ENCODE measurements at regions not wholly inside any gene's neighbourhood (a gene's known extent, or its start where the extent isn't known, plus 50 kb on each side); places are given as distances from the start of the nearest gene placed in this dataset.
A peak's percentile ranks its signal among the peaks of the same experiment; 100 is the strongest.

GRCh38 chr13:88590574-88590973 lies 919.4 kb downstream of the SLITRK5 start:
- Histone ChIP-seq H3K27ac (ENCODE audit: low read depth, low read length) (no peak overlapping the region), H3K9me3 (ENCODE audit: control insufficient read depth, insufficient read depth, low read length) (peaks cover 9% of the 10 kb centered on the region), H3K4me3 (ENCODE audit: low read depth, low read length) (no peak overlapping the region), H3K36me3 (ENCODE audit: control insufficient read depth, insufficient read depth, low read length) (no peaks in the 10 kb centered on the region), H3K4me1 (ENCODE audit: control insufficient read depth, insufficient read depth, low read length) (no peaks in the 10 kb centered on the region), H3K27me3 (ENCODE audit: control insufficient read depth, insufficient read depth, low read length) (no peaks in the 10 kb centered on the region)
- DNase-seq (ENCODE audit: low read depth in 4 of 6, low spot score in 6 of 6): no peak
- WGBS (ENCODE audit: insufficient coverage): no CpG with 5 or more reads among the region's 1 CpG

GRCh38 chr13:88592105-88592504 lies 920.9 kb downstream of the SLITRK5 start:
- WGBS (ENCODE audit: insufficient coverage): 88% methylated on average over 1 of the region's 1 CpG
- Histone ChIP-seq H3K27ac (ENCODE audit: low read depth, low read length) (no peak overlapping the region), H3K9me3 (ENCODE audit: control insufficient read depth, insufficient read depth, low read length) (peaks cover 9% of the 10 kb centered on the region), H3K36me3 (ENCODE audit: control insufficient read depth, insufficient read depth, low read length) (no peaks in the 10 kb centered on the region), H3K4me3 (ENCODE audit: low read depth, low read length) (no peak overlapping the region), H3K4me1 (ENCODE audit: control insufficient read depth, insufficient read depth, low read length) (no peaks in the 10 kb centered on the region), H3K27me3 (ENCODE audit: control insufficient read depth, insufficient read depth, low read length) (no peaks in the 10 kb centered on the region)
- no peak for DNase-seq (ENCODE audit: low read depth in 4 of 6, low spot score in 6 of 6)

- Histone ChIP-seq H3K36me3 (ENCODE audit: control insufficient read depth, insufficient read depth, low read length) (no peaks in the 10 kb centered on the region), H3K4me3 (ENCODE audit: low read depth, low read length) (no peak overlapping the region), H3K9me3 (ENCODE audit: control insufficient read depth, insufficient read depth, low read length) (no peaks in the 10 kb centered on the region), H3K27ac (ENCODE audit: low read depth, low read length) (no peak overlapping the region), H3K4me1 (ENCODE audit: control insufficient read depth, insufficient read depth, low read length) (no peaks in the 10 kb centered on the region), H3K27me3 (ENCODE audit: control insufficient read depth, insufficient read depth, low read length) (no peaks in the 10 kb centered on the region)
- no CpG with 5 or more reads among the region's 2 CpGs for WGBS (ENCODE audit: insufficient coverage)
- DNase-seq (ENCODE audit: low read depth in 4 of 6, low spot score in 6 of 6): no peak
Measured at GRCh38 chr13:88601949-88602348, 930.8 kb downstream of the SLITRK5 start.

- 100% methylated on average over 2 of the region's 5 CpGs for WGBS (ENCODE audit: insufficient coverage)
- Histone ChIP-seq H3K4me1 (ENCODE audit: control insufficient read depth, insufficient read depth, low read length) (no peaks in the 10 kb centered on the region), H3K4me3 (ENCODE audit: low read depth, low read length) (no peak overlapping the region), H3K27me3 (ENCODE audit: control insufficient read depth, insufficient read depth, low read length) (no peaks in the 10 kb centered on the region), H3K9me3 (ENCODE audit: control insufficient read depth, insufficient read depth, low read length) (no peaks in the 10 kb centered on the region), H3K36me3 (ENCODE audit: control insufficient read depth, insufficient read depth, low read length) (no peaks in the 10 kb centered on the region), H3K27ac (ENCODE audit: low read depth, low read length) (no peak overlapping the region)
- no peak for DNase-seq (ENCODE audit: low read depth in 4 of 6, low spot score in 6 of 6)
Measured at GRCh38 chr13:88602786-88603777, 931.9 kb downstream of the SLITRK5 start.

- peaks cover under 1% of the 10 kb centered on the region for H3K9me3 ChIP-seq (ENCODE audit: control insufficient read depth, insufficient read depth, low read length)
- no peak overlapping the region for H3K27ac ChIP-seq (ENCODE audit: low read depth, low read length)
- WGBS (ENCODE audit: insufficient coverage): no CpG with 5 or more reads among the region's 3 CpGs
- no peak for DNase-seq (ENCODE audit: low read depth in 4 of 6, low spot score in 6 of 6)
- no peaks in the 10 kb centered on the region for H3K36me3 ChIP-seq (ENCODE audit: control insufficient read depth, insufficient read depth, low read length)
- no peaks in the 10 kb centered on the region for H3K4me1 ChIP-seq (ENCODE audit: control insufficient read depth, insufficient read depth, low read length)
- no peaks in the 10 kb centered on the region for H3K27me3 ChIP-seq (ENCODE audit: control insufficient read depth, insufficient read depth, low read length)
- no peak overlapping the region for H3K4me3 ChIP-seq (ENCODE audit: low read depth, low read length)
Measured at GRCh38 chr13:88617176-88617575, 946.0 kb downstream of the SLITRK5 start.

GRCh38 chr13:88622362-88622973 lies 951.3 kb downstream of the SLITRK5 start:
- no CpG with 5 or more reads among the region's 2 CpGs for WGBS (ENCODE audit: insufficient coverage)
- no peaks in the 10 kb centered on the region for H3K36me3 ChIP-seq (ENCODE audit: control insufficient read depth, insufficient read depth, low read length)
- no peak overlapping the region for H3K27ac ChIP-seq (ENCODE audit: low read depth, low read length)
- H3K4me3 ChIP-seq (ENCODE audit: low read depth, low read length): no peak overlapping the region
- H3K27me3 ChIP-seq (ENCODE audit: control insufficient read depth, insufficient read depth, low read length): no peaks in the 10 kb centered on the region
- no peaks in the 10 kb centered on the region for H3K4me1 ChIP-seq (ENCODE audit: control insufficient read depth, insufficient read depth, low read length)
- peaks cover 1% of the 10 kb centered on the region for H3K9me3 ChIP-seq (ENCODE audit: control insufficient read depth, insufficient read depth, low read length)
- DNase-seq (ENCODE audit: low read depth in 4 of 6, low spot score in 6 of 6): no peak

- Histone ChIP-seq H3K4me1 (ENCODE audit: control insufficient read depth, insufficient read depth, low read length) (no peaks in the 10 kb centered on the region), H3K4me3 (ENCODE audit: low read depth, low read length) (no peak overlapping the region), H3K27me3 (ENCODE audit: control insufficient read depth, insufficient read depth, low read length) (no peaks in the 10 kb centered on the region), H3K27ac (ENCODE audit: low read depth, low read length) (no peak overlapping the region), H3K9me3 (ENCODE audit: control insufficient read depth, insufficient read depth, low read length) (peaks cover 1% of the 10 kb centered on the region), H3K36me3 (ENCODE audit: control insufficient read depth, insufficient read depth, low read length) (no peaks in the 10 kb centered on the region)
- WGBS (ENCODE audit: insufficient coverage): no CpG with 5 or more reads among the region's 2 CpGs
- no peak for DNase-seq (ENCODE audit: low read depth in 4 of 6, low spot score in 6 of 6)
Measured at GRCh38 chr13:88623150-88623549, 952.0 kb downstream of the SLITRK5 start.

- Histone ChIP-seq H3K4me1 (ENCODE audit: control insufficient read depth, insufficient read depth, low read length) (no peaks in the 10 kb centered on the region), H3K9me3 (ENCODE audit: control insufficient read depth, insufficient read depth, low read length) (peaks cover 1% of the 10 kb centered on the region), H3K4me3 (ENCODE audit: low read depth, low read length) (no peak overlapping the region), H3K27ac (ENCODE audit: low read depth, low read length) (no peak overlapping the region), H3K27me3 (ENCODE audit: control insufficient read depth, insufficient read depth, low read length) (no peaks in the 10 kb centered on the region), H3K36me3 (ENCODE audit: control insufficient read depth, insufficient read depth, low read length) (no peaks in the 10 kb centered on the region)
- no CpG with 5 or more reads among the region's 3 CpGs for WGBS (ENCODE audit: insufficient coverage)
- DNase-seq (ENCODE audit: low read depth in 4 of 6, low spot score in 6 of 6): no peak
Measured at GRCh38 chr13:88627071-88627470, 955.9 kb downstream of the SLITRK5 start.

GRCh38 chr13:88628882-88629281 lies 957.7 kb downstream of the SLITRK5 start:
- Histone ChIP-seq H3K36me3 (ENCODE audit: control insufficient read depth, insufficient read depth, low read length) (no peaks in the 10 kb centered on the region), H3K9me3 (ENCODE audit: control insufficient read depth, insufficient read depth, low read length) (no peaks in the 10 kb centered on the region), H3K4me3 (ENCODE audit: low read depth, low read length) (no peak overlapping the region), H3K27ac (ENCODE audit: low read depth, low read length) (no peak overlapping the region), H3K4me1 (ENCODE audit: control insufficient read depth, insufficient read depth, low read length) (no peaks in the 10 kb centered on the region), H3K27me3 (ENCODE audit: control insufficient read depth, insufficient read depth, low read length) (no peaks in the 10 kb centered on the region)
- DNase-seq (ENCODE audit: low read depth in 4 of 6, low spot score in 6 of 6): peak in 1 of 6 donors; percentile 21
- no CpG with 5 or more reads among the region's 1 CpG for WGBS (ENCODE audit: insufficient coverage)

GRCh38 chr13:88637935-88638334 lies 966.8 kb downstream of the SLITRK5 start:
- no CpG with 5 or more reads among the region's 1 CpG for WGBS (ENCODE audit: insufficient coverage)
- Histone ChIP-seq H3K27me3 (ENCODE audit: control insufficient read depth, insufficient read depth, low read length) (no peaks in the 10 kb centered on the region), H3K36me3 (ENCODE audit: control insufficient read depth, insufficient read depth, low read length) (no peaks in the 10 kb centered on the region), H3K4me1 (ENCODE audit: control insufficient read depth, insufficient read depth, low read length) (no peaks in the 10 kb centered on the region), H3K9me3 (ENCODE audit: control insufficient read depth, insufficient read depth, low read length) (no peaks in the 10 kb centered on the region), H3K27ac (ENCODE audit: low read depth, low read length) (no peak overlapping the region), H3K4me3 (ENCODE audit: low read depth, low read length) (no peak overlapping the region)
- DNase-seq (ENCODE audit: low read depth in 4 of 6, low spot score in 6 of 6): no peak

Measured in spinal cord (tissue), 9 donors.